OCI-LY7 (cell line): ENCODE measurements at regions not wholly inside any gene's neighbourhood (a gene's known extent, or its start where the extent isn't known, plus 50 kb on each side); places are given as distances from the start of the nearest gene placed in this dataset.

Experiments used
- BruUV-seq: library from RNA; stranded (reverse); fragments of 400-500 nt; replicated peaks from 2 replicates; lab custom pipeline; 2021; lab: Mats Ljungman, UMichigan
- CTCF ChIA-PET: fragments of 300-600 bp; sonication (Branson Sonifier 250); formaldehyde crosslinking; loops from one replicate; lab custom pipeline; 2022; ENCODE audit warnings: antibody characterized with exemption; ENCODE audit not compliant: unreplicated experiment; lab: Charles Lee
- POLR2A ChIA-PET: fragments of 300-600 bp; sonication (Branson Sonifier 250); formaldehyde crosslinking; loops from one replicate; lab custom pipeline; 2022; ENCODE audit warnings: antibody characterized with exemption; lab: Charles Lee
- DNase-seq: peaks from one replicate; pipeline ENCODE4 v3.0.0-alpha.2; 2015; ENCODE audit warnings: low spot score
- H2AFZ ChIP-seq: fragments of 200-600 bp; sonication (generic), shearing (Covaris generic); 2 replicates; pipeline ENCODE4 v1.6.1; 2014; ENCODE audit warnings: mild to moderate bottlenecking, antibody characterized with exemption, low read length, moderate library complexity
- H3K27ac ChIP-seq: fragments of 200-600 bp; sonication (generic); 2 replicates; pipeline ENCODE4 v1.5.1; 2014; ENCODE audit warnings: mixed run types, low read depth, mild to moderate bottlenecking, moderate library complexity, low read length, inconsistent platforms; ENCODE audit not compliant: poor library complexity, severe bottlenecking
- H3K36me3 ChIP-seq: fragments of 200-600 bp; sonication (generic); 2 replicates; pipeline ENCODE4 v1.6.1; 2014; ENCODE audit warnings: mild to moderate bottlenecking, antibody characterized with exemption, low read length, moderate library complexity, mixed read lengths; ENCODE audit not compliant: insufficient read depth
- H3K4me1 ChIP-seq: fragments of 200-600 bp; sonication (generic); 2 replicates; pipeline ENCODE4 v1.5.1; 2014; ENCODE audit warnings: mild to moderate bottlenecking, low read length; ENCODE audit not compliant: insufficient read depth, poor library complexity, severe bottlenecking
- H3K4me2 ChIP-seq: fragments of 200-600 bp; sonication (generic); 2 replicates; pipeline ENCODE4 v1.6.1; 2014; ENCODE audit warnings: mild to moderate bottlenecking, low read length
- H3K4me3 ChIP-seq: fragments of 200-600 bp; sonication (generic); 2 replicates; pipeline ENCODE4 v1.5.1; 2014; ENCODE audit warnings: mild to moderate bottlenecking, low read depth, low read length; ENCODE audit not compliant: poor library complexity, severe bottlenecking
- H3K79me2 ChIP-seq: fragments of 200-600 bp; sonication (generic); 2 replicates; pipeline ENCODE4 v1.6.1; 2016; ENCODE audit warnings: low read depth, mild to moderate bottlenecking, low read length, moderate library complexity, mixed read lengths; ENCODE audit not compliant: insufficient read depth
- H3K9me2 ChIP-seq: fragments of 200-600 bp; sonication (generic); 2 replicates; pipeline ENCODE4 v1.6.1; 2016; ENCODE audit warnings: mild to moderate bottlenecking, low read length, mixed read lengths; ENCODE audit not compliant: insufficient read depth
- H3K9me3 ChIP-seq: fragments of 200-600 bp; sonication (generic); 2 replicates; pipeline ENCODE4 v1.6.1; 2014; ENCODE audit warnings: mild to moderate bottlenecking, mixed run types, low read length, mixed read lengths
- H4K20me1 ChIP-seq: fragments of 200-600 bp; sonication (generic); 2 replicates; pipeline ENCODE4 v1.6.1; 2014; ENCODE audit warnings: mild to moderate bottlenecking, antibody characterized with exemption, low read length, moderate library complexity, mixed read lengths; ENCODE audit not compliant: insufficient read depth
- EZH2phosphoT487 ChIP-seq: fragments of 200-600 bp; sonication (generic); IDR thresholded peaks from 2 replicates; pipeline ENCODE4 v1.6.1; 2018; ENCODE audit warnings: low read depth, borderline replicate concordance, mild to moderate bottlenecking, mixed run types, antibody characterized with exemption, low read length, moderate library complexity, mixed read lengths
- intact Hi-C: fragments of 100-400 bp; cut with micrococcal nuclease; formaldehyde crosslinking; loops from one replicate; pipeline ENCODE4 v1.10.0; 2022; ENCODE audit not compliant: unreplicated experiment
- TF ChIP-seq, protein P1 (sequence below): fragments of 200-600 bp; sonication (generic); conservative IDR thresholded peaks from 2 replicates; pipeline ENCODE4 v1.5.1; 2014; ENCODE audit warnings: mild to moderate bottlenecking, antibody characterized with exemption, low read length, moderate library complexity, mixed read lengths

GRCh38 chr3:20652231-20652986 lies 466.4 kb upstream of the SGO1 start:
- no peaks in the 10 kb centered on the region for H3K9me3 ChIP-seq
- H3K4me3 ChIP-seq, result no peak overlapping the region
- BruUV-seq, result no TSS peak
- H3K4me2 ChIP-seq, result no peak overlapping the region
- H3K36me3 ChIP-seq, result no peaks in the 10 kb centered on the region
- H3K79me2 ChIP-seq, result no peaks in the 10 kb centered on the region
- H3K9me2 ChIP-seq, result no peaks in the 10 kb centered on the region
- ChIA-PET POLR2A (no interaction called here), CTCF (no interaction called here)
- H3K27ac ChIP-seq, result no peak overlapping the region
- intact Hi-C loops, result no loop called here
- TF ChIP-seq, protein P1, sequence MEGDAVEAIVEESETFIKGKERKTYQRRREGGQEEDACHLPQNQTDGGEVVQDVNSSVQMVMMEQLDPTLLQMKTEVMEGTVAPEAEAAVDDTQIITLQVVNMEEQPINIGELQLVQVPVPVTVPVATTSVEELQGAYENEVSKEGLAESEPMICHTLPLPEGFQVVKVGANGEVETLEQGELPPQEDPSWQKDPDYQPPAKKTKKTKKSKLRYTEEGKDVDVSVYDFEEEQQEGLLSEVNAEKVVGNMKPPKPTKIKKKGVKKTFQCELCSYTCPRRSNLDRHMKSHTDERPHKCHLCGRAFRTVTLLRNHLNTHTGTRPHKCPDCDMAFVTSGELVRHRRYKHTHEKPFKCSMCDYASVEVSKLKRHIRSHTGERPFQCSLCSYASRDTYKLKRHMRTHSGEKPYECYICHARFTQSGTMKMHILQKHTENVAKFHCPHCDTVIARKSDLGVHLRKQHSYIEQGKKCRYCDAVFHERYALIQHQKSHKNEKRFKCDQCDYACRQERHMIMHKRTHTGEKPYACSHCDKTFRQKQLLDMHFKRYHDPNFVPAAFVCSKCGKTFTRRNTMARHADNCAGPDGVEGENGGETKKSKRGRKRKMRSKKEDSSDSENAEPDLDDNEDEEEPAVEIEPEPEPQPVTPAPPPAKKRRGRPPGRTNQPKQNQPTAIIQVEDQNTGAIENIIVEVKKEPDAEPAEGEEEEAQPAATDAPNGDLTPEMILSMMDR, result no peak
- H3K4me1 ChIP-seq, result no peaks in the 10 kb centered on the region
- DNase-seq, result no peak
- H4K20me1 ChIP-seq, result no peaks in the 10 kb centered on the region
- no peak overlapping the region for H2AFZ ChIP-seq

- no peak for DNase-seq
- Histone ChIP-seq H3K9me2 (no peaks in the 10 kb centered on the region), H3K36me3 (no peaks in the 10 kb centered on the region), H2AFZ (no peak overlapping the region), H3K4me2 (no peak overlapping the region), H3K79me2 (no peaks in the 10 kb centered on the region), H3K9me3 (no peaks in the 10 kb centered on the region), H4K20me1 (no peaks in the 10 kb centered on the region), H3K27ac (no peak overlapping the region), H3K4me1 (no peaks in the 10 kb centered on the region), H3K4me3 (no peak overlapping the region)
- intact Hi-C loops, result no loop called here
- ChIA-PET POLR2A (interaction anchor here (0.8 kb wide), 1 partner anchor 19 kb away, joined by 3 read pairs; no protein-coding TSS in a partner anchor), CTCF (no interaction called here)
- TF ChIP-seq EZH2phosphoT487, result no peak
- TF ChIP-seq, protein P1, result no peak
- BruUV-seq, result no TSS peak
These were observed 462.9 kb upstream of the SGO1 start for GRCh38 chr3:20648921-20649381.

GRCh38 chr3:20648294-20648693 lies 462.3 kb upstream of the SGO1 start:
- TF ChIP-seq EZH2phosphoT487, result no peak
- TF ChIP-seq, protein P1, result no peak
- Histone ChIP-seq H3K4me3 (no peak overlapping the region), H3K4me2 (no peak overlapping the region), H3K9me3 (no peaks in the 10 kb centered on the region), H3K36me3 (no peaks in the 10 kb centered on the region), H2AFZ (no peak overlapping the region), H3K4me1 (no peaks in the 10 kb centered on the region), H3K79me2 (no peaks in the 10 kb centered on the region), H3K27ac (no peak overlapping the region), H3K9me2 (no peaks in the 10 kb centered on the region), H4K20me1 (no peaks in the 10 kb centered on the region)
- CTCF ChIA-PET, result no interaction called here
- BruUV-seq, result no TSS peak
- intact Hi-C loops, result no loop called here
- DNase-seq, result no peak
- POLR2A ChIA-PET, result interaction anchor here (0.8 kb wide), 1 partner anchor 19 kb away, joined by 3 read pairs; no protein-coding TSS in a partner anchor
